Activated T-helper 9 cell treated with anti-CD3 and anti-CD28 coated beads, Interleukin-2, amount 50 U/mL, for 16 hours (primary cell): ENCODE measurements at regions not wholly inside any gene's neighbourhood (a gene's known extent, or its start where the extent isn't known, plus 50 kb on each side); places are given as distances from the start of the nearest gene placed in this dataset.
"Not testable (repeated sequence)": the region's sequence is repeated elsewhere in the genome, so short reads cannot be mapped to it uniquely, and the experiment has no call there.

Experiments used
- DNase-seq: peaks from one replicate; pipeline ENCODE4 v3.0.0-alpha.2; 2020; ENCODE audit warnings: low read depth

GRCh38 chr17:71494062-71494855 is 626.6 kb upstream of the SOX9 start:
- no peak for DNase-seq

- no peak for DNase-seq
Observed at GRCh38 chr17:71495420-71495819, 625.4 kb upstream of the SOX9 start.

- DNase-seq, result no peak
Observed at GRCh38 chr17:71496552-71496951, 624.3 kb upstream of the SOX9 start.

GRCh38 chr17:71500761-71501555 is 619.9 kb upstream of the SOX9 start:
- no peak for DNase-seq

DNA sequence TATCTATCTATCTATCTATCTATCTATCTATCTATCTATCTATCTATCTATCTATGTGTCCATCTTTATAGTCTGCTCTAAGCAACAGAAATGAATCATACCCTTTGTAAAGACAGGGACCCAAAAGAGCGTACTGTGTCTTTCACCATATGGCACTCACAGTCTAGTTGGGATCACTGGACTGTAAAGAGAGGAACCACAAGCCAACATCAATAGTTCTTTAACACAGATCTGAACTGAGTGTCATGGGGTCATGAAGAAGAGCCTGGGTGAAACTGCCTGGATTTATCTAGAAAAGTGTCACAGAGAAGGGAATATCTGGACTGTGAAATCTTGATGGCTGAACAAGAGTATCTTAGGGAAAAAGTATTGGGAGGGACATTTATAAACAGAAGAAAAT is 619.1 kb upstream of the SOX9 start:
- no peak for DNase-seq

GRCh38 chr17:71502443-71502842 is 618.4 kb upstream of the SOX9 start:
- DNase-seq, result no peak

- no peak for DNase-seq
Observed at GRCh38 chr17:71503710-71504465, 616.9 kb upstream of the SOX9 start.

DNA sequence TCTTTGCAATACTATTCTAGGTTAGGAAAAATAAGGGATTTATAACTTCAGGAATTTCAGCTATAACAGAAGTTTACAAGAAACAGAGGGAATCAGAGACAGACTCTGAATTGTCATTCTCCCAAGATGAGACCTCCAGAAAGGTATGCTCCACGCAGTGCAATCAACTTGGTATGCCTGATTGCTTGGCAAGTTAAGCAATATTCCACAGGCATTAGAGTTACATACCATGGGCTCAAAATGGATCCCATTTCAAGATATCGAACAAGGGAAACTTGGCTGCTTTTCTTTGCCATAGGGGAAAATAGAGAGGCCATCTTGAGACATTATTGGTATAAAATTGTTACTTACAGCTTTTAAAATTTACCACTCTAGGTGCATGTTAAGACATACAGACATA is 615.6 kb upstream of the SOX9 start:
- DNase-seq, result no peak

GRCh38 chr17:71505981-71506380 is 614.8 kb upstream of the SOX9 start:
- no peak for DNase-seq

DNA sequence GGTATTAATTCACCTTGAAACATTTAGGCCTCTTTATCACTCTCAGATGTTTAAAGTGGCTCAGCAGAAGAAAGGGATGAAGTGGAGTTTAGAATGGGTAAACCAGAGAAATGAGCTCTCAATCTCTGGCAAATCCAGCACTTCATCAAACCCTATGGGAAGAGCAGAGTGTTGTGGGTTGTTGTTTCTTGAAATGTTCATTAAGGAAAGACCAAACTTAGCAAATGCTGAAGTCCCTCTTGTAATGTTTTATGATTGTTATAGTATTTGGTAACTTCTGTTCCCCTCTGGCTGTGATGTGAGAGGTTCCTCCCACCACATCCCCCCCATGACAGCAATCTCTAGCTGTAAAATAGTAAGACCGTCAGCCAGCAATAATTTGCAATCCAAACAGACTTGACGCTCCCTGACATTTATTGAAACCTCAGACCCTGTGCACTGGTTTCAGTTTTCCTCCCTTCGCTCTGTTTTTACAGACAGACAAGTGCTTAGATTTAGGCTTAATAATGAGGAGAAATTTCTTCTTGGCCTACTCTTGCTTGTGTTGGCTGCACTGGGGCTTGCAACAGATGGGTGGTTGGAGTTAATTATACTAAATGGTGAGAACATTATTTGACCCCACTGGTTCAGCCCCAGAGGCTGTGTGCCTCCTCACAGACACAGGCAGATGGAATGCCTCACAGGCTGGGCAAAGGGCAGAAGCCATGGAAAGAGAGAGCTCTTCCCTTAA is 609.4 kb upstream of the SOX9 start:
- DNase-seq, result no peak

GRCh38 chr17:71513725-71514124 is 607.1 kb upstream of the SOX9 start:
- not testable (repeated sequence) for DNase-seq

- no peak for DNase-seq
Observed at GRCh38 chr17:71516149-71516548, 604.7 kb upstream of the SOX9 start.

DNA sequence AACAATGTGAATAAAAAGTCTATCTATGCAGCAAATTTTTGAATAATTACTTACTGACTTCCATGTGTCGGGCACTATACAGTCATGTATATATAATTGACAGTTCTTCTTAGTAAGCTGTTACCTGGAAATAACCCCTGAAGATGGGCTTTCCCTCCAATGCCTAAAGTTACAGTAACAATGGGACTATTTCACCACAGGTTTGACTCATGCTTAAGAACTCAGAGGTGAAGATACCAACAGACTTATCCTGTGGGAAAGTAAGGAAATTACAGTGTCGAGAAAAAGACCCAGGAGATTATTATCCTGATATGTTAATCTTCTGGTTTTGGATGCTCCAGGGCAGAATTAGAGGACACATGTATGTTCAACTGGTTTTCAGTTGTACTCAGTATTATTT is 601.5 kb upstream of the SOX9 start:
- no peak for DNase-seq

DNA sequence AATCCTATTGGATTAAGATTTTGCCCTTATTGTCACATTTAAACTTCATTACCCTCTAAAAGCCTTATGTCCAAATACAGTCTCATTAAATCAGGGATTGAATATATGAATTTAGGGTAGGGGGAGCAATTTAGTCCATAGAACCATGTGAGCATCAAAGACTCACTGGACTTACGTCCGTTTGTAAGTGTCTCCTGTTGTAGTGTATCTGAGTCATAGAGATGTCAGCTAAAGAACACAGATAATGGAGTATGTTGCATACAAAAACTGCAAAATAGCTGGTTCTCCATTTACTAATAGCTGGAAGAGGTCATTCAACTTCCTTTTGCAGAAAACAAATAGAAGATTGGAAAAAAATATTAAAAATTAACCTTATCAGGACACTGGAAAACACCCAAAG is 599.1 kb upstream of the SOX9 start:
- no peak for DNase-seq

DNA sequence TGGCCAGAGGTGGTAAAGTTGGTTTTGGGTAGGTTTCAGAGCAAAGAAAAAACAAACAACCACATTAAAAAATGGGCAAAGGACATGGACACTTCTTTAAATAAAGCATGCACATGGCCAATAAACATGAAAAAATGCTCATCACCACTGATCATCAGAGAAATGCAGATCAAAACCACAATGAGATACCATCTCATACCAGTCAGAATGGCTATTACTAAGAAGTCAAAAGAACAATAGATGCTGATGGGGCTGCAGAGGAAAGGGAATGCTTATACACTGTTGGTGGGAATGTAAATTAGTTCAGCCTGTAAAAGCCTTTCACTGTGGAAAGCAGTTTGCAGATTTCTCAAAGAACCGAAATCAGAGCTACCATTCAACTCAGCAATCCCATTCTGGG is 598.4 kb upstream of the SOX9 start:
- no peak for DNase-seq

DNA sequence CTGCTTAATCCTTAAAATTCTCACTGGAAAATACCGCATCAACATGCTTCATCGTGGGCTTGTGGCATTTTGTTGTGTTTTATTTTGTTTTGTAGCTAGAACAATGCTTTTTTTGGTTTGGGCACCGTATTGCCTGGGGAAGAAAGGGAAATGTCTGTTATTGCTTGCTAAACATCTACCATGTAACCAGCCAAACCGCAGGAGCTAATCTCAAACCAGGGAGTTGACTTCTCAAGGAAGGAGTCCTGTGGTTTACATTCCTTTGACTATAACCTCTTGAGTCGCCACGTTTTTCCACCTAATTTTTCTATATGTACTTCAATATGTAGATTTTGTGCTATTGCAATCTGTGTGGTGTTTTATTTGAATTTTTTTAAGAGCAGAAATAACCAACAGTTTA is 593.5 kb upstream of the SOX9 start:
- DNase-seq, result no peak

- DNase-seq, result no peak
Observed at GRCh38 chr17:71528210-71528609, 592.6 kb upstream of the SOX9 start.

- no peak for DNase-seq
Observed at GRCh38 chr17:71530248-71530647, 590.6 kb upstream of the SOX9 start.

GRCh38 chr17:71535321-71535720 is 585.5 kb upstream of the SOX9 start:
- no peak for DNase-seq

DNA sequence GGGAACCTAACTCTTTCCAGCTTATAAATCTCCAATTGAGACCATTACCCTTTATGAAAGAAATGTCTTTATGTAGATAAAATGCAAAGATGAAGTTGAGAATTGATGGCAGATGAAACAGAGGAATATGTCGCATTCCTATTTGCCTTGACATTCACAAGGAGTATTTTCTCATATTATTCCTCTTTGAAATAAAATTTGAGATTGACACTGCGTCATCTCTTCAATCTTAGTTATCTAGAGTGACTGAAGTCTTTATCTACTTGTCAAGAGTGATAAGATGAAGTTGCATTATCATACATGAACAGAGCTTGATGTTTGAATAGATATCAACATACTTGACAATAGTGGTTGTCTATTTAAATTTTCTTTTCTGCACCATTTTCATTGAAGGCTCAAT is 574.4 kb upstream of the SOX9 start:
- DNase-seq, result no peak

DNA sequence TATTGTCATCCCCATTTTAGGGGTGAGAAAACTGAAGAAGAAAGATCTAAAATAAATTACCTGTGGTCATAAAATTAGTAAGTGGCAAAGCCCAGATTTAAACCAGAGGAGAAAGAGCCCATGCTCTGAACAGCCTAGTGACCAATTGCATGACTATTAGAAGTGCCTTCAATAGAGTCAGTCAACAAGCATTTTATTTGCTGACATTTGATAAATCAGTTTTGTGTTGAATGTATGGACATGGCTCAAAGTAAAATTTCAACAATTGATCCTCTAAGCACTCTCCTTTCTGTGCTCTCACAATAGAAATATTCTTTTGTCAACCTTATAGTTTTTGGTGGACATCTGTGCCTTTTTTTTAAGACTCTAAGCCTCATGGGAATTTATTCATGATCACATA is 572.9 kb upstream of the SOX9 start:
- no peak for DNase-seq

GRCh38 chr17:71548540-71549190 is 572.2 kb upstream of the SOX9 start:
- no peak for DNase-seq
